C1 segment of cervical spinal cord (tissue), 14 donors: ENCODE measurements at regions not wholly inside any gene's neighbourhood (a gene's known extent, or its start where the extent isn't known, plus 50 kb on each side); places are given as distances from the start of the nearest gene placed in this dataset.
A peak's percentile ranks its signal among the peaks of the same experiment; 100 is the strongest.

Experiments
- DNase-seq, 14 donors: peaks; one replicate each; lab custom pipeline; 2025; lab: John Stamatoyannopoulos, UW

DNA sequence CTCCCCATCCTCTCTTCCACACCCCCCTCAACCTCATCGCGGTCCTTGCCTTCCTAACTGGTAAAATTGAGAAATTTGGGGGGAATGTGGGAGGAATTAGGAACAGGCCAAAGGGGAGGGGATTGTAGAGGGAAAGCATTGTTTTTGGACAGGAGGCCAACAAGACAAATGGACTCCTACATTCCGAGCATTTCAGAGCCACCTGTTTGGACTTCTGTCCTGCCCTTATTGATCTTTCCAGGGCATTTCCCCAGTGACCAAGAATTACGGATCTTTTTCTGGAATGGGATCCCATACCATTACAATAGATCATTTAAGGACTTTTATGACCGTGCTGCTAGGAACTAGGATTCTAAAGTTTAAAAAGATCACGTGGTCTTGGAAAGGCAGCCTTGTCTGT lies 221.3 kb upstream of the ASIC2 start:
- DNase-seq = no peak

DNA sequence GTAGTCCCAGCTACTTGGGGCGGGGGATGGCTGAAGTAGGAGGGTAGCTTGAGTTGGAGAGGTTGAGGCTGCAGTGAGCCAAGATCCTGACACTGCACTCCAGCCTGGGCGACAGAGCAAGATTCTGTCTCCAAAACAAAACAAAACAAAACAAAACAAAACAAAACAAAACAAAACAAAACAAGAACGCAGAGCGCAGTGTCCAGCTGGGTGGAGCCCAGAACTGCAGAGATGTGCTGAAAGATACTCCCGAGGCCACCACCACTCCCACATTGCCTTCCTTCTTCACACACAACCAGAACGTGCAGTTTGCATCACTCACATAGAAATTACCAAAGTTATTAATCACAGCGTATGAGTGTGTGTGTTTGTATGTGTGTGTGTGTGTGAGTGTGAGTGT lies 222.9 kb upstream of the ASIC2 start:
- DNase-seq = no peak

DNA sequence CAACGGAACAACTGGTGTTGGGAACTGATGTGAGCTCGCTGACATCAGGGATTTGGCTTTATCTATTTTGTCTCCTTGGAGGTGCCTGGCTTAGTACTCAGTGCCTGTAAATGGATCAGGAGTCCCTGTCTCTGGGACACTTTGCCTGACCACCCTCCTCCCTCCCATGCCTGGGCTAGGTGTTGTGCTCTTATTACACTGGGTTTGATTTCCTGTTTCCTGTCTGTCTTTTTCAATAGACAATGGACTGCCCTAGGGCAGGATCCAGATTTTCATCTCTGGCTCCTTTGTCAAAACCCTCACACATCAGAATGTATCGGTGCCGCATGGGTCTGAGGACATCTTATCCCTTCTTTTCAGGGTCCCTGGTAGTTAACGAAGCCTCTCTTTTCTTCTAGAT lies 223.6 kb upstream of the ASIC2 start:
- no peak for DNase-seq

DNA sequence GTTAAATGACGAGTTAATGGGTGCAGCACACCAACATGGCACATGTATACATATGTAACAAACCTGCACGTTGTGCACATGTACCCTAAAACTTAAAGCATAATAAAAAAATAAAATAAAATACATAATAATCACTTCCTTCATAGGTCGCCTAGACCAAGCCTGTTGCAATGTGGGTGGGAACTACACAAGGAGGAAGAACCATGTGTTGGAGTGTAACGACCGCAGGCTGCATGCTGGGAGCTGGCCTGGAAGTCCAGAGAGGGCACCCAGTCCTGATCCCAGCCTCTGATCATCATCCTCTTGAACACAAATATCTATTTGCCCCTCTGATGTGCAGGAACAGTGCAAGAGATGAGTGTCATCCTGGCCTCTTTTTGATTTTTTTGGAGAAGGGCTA lies 224.7 kb upstream of the ASIC2 start:
- DNase-seq = no peak

DNA sequence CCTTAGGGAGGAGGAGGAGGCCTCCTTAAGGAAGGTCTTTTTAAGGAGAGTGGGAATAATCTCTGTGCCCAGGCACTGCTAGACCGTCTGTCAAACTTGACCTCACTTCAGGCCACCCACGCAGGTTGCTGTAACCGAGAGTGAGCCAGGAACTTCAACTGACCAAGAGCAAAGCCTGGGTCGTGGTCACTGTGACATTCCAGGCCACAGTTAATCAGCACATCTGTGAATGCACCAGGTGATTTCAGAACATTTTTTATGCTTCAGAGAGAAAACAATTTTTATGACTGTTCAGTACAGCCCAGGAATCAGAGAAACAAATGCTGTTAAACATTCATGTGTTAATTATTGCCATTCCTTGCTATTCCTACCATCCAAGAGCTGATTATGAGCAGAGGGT lies 226.6 kb upstream of the ASIC2 start:
- no peak for DNase-seq

DNA sequence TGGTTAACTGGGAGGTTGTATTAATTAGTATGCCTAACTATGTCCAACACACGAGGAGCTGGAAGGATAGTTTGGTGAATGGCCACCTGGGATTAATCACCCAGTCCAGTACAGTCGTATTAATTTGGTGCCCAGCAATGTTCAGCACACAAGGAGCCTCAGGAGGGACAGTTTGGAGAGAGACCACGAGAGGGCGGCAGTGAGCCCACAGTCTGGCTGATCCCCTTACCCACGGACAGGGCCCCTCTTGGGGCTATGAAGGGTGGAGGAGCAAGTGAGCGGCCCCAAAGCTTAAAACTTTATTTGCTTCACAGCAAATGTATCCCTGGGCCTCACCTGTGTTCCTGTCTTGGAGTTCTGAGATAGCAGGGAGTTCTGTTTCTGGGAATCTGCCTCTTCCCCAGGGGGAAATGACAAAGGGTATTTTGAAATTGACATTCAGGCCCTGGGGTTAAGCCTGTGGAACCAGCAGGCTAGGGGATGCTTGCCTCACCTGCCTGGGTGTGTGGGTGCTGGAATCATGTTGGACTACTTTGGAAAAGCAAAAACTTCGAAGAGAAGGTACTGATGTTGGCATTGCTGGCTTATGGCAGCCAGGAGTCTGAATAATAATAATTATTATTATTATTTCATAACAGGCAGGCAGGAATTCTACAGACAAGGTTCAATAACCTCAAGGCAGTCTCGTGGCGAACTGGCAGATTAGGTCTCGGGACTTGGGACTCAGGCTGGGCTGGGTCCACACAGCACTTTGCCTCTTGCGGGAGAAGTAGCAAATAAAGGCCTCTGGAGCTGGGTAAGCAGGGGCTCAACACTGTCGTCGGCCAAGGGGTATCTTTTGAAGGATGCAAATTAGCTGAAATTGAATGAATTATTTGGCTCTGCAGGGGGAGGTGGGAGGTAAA lies 227.6 kb upstream of the ASIC2 start:
- peak in 7 of 14 donors; percentile 0 to 46 (median 4) for DNase-seq

DNA sequence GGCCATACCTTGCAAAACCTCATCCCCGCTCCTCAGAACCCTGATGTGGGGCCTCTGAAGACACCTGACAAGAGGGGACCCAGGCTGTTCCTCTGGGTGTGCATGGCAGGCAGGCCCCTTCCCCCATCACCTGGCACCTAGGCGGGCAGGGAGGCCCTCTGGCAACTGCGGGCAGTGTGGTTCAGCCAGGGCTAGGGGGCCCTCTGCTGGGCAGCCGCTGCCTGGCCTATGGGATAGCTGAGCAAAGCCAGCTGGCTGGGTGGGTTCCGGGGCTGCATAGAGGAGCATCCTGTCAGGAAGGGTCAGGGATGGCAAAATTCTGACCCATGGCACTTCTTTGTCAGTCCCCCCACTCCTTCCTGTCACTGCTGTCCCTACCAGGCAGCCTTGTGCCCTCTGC lies 228.7 kb upstream of the ASIC2 start:
- DNase-seq = no peak

DNA sequence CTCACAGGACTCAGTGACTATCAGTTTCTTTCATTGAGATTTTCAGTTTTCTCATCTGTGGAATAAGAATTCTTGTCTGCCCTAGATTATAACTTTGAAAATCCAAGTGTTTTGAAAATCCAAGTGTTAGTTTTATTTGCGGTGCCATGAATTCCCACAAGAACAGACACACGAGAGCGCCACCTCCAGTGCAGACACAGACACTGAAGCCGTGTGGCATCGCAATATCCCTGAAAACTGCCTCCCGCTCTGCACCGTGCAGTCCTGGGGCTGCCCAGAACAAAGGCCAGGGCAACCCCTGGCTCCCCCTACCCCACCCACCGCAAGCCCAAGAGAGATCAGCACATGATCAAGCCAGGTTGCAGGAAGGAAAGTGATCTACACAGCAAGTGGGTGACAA lies 229.5 kb upstream of the ASIC2 start:
- DNase-seq = no peak

DNA sequence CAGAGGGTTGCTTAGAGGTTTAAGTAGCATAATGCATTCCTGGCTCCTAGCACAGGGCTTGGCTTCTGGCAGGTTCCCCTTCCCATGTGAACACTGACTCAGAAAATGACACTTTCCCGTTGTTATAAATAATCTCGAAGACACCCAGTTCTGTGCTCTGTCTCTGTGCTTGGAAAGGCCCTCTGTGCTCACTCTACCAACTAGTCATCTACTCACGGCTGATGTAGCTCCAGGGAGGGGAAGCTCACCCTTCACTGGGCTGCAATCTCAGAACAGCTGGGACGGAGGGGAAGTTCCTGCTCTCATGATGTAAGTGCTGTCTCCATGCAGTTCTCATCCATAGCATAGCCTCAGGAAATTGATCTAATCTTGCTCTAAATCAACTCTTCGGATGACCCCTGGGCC lies 230.5 kb upstream of the ASIC2 start:
- DNase-seq = no peak

DNA sequence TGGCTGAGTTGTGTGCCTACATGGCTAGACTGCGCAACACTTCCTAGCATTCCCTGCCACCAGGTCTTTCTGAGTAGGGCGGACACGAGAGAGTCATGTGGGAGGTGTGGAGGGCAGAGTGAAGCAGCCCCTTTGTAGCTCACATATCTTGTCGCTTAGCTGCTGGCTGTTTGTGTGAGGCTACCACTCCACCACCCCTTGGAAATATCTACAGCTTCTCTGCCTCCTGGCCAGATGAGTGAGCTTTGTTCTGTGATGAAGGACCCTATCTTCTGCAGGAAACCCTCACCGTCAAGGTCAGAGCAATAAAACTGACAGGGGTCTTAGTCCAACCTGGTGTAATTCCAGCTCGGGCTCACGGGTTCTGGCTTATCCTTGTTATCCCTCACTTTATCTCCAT lies 232.1 kb upstream of the ASIC2 start:
- DNase-seq = no peak

DNA sequence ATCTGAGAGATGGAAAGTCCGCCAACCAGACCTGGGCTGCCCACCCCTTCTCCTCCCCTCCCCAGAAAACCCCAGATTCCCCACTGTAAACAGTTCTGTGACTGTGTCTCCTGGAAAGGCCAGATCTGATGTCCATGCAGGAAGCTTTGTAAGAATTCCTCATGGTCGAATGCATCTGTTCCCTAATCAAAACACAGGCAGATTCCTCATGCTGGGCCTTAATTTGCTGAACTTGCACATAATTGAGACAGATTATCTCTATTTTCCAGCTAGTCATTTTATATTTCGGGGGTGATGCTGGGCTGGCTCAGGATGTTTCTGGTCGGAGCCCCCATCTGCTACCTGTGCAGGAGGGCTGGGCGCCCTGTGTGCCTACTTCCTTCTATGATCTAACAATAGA lies 233.6 kb upstream of the ASIC2 start:
- DNase-seq = no peak

DNA sequence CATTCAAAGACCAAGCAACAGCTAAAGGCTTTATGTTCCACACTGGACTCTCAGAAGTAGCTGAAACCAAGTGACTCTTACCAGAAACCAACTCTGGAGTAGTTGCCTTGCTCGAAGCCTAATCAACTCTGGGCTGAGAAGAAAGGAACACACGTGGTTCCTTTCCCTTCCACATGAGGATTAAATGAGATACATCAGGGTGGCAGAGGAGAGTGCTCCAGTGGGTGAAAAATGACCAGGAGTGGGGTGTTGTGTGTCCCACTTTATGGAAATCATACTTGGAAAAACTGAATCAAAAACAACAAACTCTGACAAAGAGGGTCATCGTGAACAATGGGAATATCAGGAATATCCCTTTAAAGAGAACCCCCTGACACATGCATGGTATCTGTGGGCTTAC lies 234.2 kb upstream of the ASIC2 start:
- DNase-seq = no peak

DNA sequence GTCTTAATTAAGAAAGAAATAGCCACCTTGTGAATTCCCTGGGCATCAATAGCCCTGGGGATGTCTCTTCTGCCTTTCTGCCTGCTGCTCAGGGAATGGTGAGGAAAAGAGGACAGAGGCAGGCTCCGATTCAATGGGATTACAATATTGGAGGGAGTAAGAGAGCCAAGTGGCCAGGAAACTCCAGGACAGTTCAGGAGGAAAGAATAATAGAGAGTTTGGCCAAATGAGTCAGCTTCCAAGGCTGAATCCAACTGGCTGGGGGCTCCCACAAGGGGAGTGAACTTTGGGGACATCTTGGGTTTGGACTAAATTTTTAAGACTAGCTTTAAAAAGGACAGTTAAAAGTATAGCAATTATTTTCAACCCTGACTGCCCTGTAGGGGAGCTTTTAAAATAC lies 235.8 kb upstream of the ASIC2 start:
- no peak for DNase-seq

DNA sequence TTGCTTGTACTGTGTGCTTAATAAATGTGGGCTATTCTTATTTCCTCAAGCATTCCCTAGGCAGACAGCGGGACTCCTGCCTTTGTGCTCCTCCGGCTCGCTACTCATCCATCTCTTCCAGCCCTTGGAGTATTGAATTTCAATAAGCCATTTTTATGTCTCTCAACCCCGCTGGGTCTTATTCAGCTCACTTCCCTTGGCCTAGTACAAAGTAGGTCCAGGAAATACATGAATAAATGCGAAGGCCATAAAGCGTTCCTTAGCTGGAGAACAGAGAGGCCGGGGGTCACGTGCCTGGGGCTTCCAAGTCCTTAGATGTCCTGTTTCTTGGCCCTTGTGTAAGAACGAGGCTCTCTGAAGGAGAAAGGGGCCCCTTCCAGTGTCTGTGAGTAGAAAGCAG lies 236.7 kb upstream of the ASIC2 start:
- no peak for DNase-seq

DNA sequence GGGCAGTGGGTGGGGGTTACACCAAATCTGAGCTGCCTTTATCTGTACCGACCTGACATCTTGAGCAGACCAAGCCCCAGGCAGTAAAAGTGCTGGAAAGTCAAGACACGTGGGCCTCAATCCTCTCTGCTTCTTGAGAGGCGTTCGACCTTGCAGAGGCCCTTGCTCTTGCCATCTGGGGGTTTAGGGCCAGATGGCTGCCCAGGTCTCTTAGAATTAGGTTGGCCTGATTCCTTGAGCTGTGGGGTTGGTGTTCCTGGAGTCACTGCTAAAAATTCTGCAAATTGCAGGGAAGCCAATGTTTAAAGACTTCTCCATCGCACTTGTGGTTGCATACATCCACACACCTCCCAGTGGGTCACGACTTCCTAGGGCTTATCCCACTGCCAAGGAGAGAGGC lies 238.2 kb upstream of the ASIC2 start:
- no peak for DNase-seq

DNA sequence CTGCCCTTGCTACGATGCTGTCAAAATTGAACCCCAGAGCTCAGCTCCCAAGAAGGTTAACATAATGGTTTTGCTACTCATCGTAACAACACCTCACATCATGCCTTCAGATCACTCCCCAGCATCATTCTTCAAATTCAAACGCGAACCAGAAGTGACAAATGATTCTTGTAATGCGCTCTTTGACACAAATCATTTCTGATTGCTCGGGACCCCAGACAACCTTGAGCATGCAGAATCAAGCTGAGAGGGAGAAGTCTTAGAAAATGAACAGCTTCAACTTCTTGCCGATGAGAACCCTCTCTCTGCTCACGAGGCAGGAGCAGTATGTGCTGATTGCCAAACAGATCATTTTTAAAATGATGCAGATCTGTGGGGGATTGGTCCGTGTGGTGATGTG lies 241.0 kb upstream of the ASIC2 start:
- DNase-seq = no peak

DNA sequence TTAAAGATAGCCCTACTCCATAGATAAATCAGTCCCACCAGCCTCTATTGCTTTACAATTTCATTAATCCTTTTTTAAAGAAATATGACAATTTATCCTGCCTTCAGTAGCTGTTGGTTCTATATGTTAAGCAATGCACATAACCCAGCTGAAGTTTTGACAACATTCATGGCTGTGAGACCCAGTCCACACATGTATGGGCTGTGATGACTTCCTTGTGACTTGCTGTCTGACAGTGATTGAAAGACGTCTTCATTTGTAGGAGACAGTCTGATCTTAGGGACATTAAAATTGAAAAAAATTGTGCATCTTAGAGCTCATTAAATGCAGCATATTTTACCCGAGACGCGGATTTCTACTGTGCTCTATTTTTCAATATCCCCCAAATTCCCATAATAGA lies 252.0 kb upstream of the ASIC2 start:
- no peak for DNase-seq

DNA sequence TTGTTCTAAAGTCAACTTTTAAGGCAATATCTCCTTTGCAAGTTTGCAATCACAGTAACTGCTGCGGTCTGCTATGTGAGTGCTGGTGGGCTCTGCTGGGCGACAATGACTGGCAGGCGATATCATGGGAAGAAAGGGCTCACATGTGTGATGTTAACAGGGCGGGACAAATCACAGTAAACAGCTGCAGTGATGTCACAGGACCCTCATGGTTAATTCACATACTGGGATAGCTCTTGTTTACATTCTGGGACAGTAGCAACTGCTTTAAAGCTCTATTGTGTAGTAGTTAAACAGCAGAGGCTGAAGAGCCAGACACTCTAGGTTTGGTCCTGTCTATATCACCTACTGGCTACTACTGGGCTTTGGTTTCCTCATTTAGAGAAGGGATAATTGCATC lies 257.2 kb upstream of the ASIC2 start:
- no peak for DNase-seq

DNA sequence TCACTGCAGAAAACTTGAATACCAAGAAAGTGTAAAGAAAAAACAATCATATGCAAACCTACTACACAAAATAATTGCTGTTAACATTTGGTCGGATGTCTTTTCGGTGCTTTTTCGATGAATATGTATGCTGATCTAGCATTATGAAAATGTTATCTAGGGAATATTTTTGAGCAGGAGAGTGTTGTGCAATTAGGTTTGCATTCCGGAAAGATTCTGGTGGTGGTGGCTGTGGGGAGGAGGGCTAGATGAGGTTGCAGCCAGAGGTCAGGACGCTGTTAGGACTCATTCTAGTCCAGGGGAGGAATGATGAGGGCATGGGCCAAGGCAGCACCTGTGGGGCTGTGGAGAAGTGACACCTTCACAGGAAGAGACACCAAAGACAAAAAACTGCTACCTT lies 258.0 kb upstream of the ASIC2 start:
- no peak for DNase-seq

DNA sequence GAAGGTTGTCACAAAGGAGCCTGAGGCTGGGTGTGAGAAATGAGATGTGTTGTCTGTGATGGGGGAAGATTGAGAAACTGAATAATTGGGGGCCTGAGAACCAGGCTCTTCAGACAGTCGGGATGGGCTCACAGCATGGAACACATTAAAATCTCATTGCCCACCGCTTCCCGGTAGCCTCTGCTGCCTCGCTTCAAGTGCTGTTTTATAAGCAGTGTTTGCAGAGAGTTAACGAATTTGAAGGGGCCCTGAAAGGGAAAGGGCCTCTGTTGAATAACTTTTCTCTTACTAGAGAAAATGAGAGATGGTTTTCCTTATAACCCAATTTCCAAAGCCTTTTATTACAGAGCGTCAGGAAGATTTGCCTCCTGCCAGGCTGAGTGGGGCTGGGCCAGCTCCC lies 258.8 kb upstream of the ASIC2 start:
- DNase-seq = no peak

DNA sequence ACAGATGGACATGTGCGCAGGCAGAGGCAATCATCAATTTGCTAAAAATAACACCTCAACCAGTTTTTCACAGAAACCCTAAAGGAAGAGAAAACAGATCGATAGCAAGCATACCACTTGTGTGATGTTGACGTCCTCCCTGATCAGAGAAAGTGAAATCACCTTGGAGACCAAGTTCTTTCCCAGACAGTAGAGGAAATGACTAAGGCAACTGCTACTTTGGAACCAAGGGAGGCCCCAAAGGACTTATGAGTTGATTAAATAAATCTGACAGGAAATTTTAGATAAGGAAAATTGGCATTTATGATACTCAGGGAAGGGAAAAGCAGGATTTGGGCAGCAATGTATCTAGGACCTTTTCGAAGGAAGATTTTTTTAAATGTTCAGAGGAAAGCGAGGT lies 267.1 kb upstream of the ASIC2 start:
- no peak for DNase-seq

DNA sequence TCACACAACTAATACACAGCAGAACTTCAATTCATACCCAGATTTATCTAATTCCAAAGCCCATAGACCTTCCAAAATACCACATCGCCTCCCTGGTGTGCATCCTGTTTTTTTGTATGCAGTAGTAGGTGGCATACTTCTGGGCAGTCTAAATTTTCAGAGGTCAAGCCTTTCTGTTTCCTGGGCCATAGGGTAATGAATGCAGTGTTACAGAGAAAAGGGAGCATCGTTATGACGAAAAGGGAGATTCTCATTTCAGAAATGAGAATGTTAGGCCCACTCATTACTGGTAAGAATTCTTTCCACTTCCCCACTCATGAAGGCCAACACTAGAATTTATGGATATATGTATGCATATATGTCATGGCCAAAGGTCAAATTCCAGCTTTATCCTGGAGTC lies 267.8 kb upstream of the ASIC2 start:
- no peak for DNase-seq

DNA sequence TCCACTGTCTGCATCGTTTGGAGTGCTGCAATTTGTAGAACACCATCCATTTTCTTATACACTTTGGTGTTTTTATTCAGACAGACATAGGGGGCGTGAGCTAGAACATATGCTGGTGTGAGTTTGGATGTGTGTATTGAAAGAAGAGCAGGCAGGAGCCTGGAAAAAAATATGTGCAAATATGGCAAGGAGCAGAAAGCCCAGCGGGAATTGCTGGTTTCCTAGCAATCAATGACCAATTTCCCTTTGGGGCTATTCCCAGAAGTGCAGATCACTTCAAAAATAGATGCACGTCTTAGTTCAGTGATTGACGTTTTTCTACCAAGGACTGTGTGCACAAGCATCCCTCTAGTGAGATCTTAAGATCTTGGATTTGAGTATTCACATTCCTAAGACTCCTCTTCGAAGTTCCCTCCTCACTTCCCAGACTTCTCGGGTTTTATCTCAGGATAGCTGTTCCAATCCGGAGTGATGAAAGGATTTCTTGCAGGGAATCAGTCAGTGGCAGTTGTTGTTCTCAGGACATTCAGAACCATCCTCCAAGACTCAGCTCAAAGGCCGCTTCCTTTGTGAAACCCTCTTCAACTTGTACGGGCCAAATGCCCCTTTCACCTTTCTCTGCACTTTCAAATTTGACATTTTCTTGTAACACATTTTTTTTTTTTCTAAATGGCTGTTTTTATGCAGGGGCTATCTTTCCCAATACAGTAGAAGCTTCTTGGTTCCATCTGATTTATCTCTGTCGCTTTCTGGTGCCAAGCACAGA lies 268.7 kb upstream of the ASIC2 start:
- no peak for DNase-seq
